GM21576 (cell line): ENCODE measurements at regions not wholly inside any gene's neighbourhood (a gene's known extent, or its start where the extent isn't known, plus 50 kb on each side); places are given as distances from the start of the nearest gene placed in this dataset.
"Not testable (repeated sequence)": the region's sequence is repeated elsewhere in the genome, so short reads cannot be mapped to it uniquely, and the experiment has no call there.

Experiments
- ATAC-seq: cut with Tn5 transposase; IDR thresholded peaks from one replicate; pipeline ENCODE4 v1.9.1; 2021; ENCODE audit warnings: mild to moderate bottlenecking, moderate library complexity; ENCODE audit not compliant: unreplicated experiment

- ATAC-seq: no peak
Observed at GRCh38 chr10:57367412-57367811, 900.3 kb downstream of the IPMK start.

GRCh38 chr10:57362811-57363210, 904.9 kb downstream of the IPMK start:
- no peak for ATAC-seq

GRCh38 chr10:57353403-57354003, 914.2 kb downstream of the IPMK start:
- no peak for ATAC-seq

GRCh38 chr10:57351076-57351475, 916.6 kb downstream of the IPMK start:
- no peak for ATAC-seq

- no peak for ATAC-seq
Observed at GRCh38 chr10:57341294-57341693, 926.4 kb downstream of the IPMK start.

- peak; percentile 66 for ATAC-seq
Observed at GRCh38 chr10:57338823-57339558, 928.7 kb downstream of the IPMK start.

- ATAC-seq: no peak
Observed at GRCh38 chr10:57336865-57337264, 930.8 kb downstream of the IPMK start.

- ATAC-seq: no peak
Observed at GRCh38 chr10:57336341-57336740, 931.4 kb downstream of the IPMK start.

- no peak for ATAC-seq
Observed at GRCh38 chr10:57334523-57334922, 933.2 kb downstream of the IPMK start.

GRCh38 chr10:57333880-57334279, 933.8 kb downstream of the IPMK start:
- ATAC-seq: no peak

- ATAC-seq: not testable (repeated sequence)
Observed at GRCh38 chr10:57321400-57321854, 946.3 kb downstream of the IPMK start.

GRCh38 chr10:57320416-57320815, 947.3 kb downstream of the IPMK start:
- no peak for ATAC-seq

- ATAC-seq: no peak
Observed at GRCh38 chr10:57314046-57314445, 953.0 kb upstream of the ZWINT start.

- no peak for ATAC-seq
Observed at GRCh38 chr10:57303566-57303965, 942.5 kb upstream of the ZWINT start.

- no peak for ATAC-seq
Observed at GRCh38 chr10:57300718-57301117, 939.7 kb upstream of the ZWINT start.

GRCh38 chr10:57294698-57295097, 933.6 kb upstream of the ZWINT start:
- no peak for ATAC-seq

GRCh38 chr10:57288754-57289153, 927.7 kb upstream of the ZWINT start:
- no peak for ATAC-seq

- no peak for ATAC-seq
Observed at GRCh38 chr10:57262892-57263291, 901.8 kb upstream of the ZWINT start.

GRCh38 chr10:57260175-57260574, 899.1 kb upstream of the ZWINT start:
- ATAC-seq: no peak

GRCh38 chr10:57249615-57250281, 888.7 kb upstream of the ZWINT start:
- ATAC-seq: no peak

- no peak for ATAC-seq
Observed at GRCh38 chr10:57247271-57247670, 886.2 kb upstream of the ZWINT start.

- no peak for ATAC-seq
Observed at GRCh38 chr10:57225920-57226319, 864.9 kb upstream of the ZWINT start.
